VCaP (cell line): ENCODE measurements at regions not wholly inside any gene's neighbourhood (a gene's known extent, or its start where the extent isn't known, plus 50 kb on each side); places are given as distances from the start of the nearest gene placed in this dataset.
"Not testable (repeated sequence)": the region's sequence is repeated elsewhere in the genome, so short reads cannot be mapped to it uniquely, and the experiment has no call there.

ENCODE experiments used
- H3K27ac ChIP-seq: fragments of 450-650 bp; 2 replicates; pipeline ENCODE4 v1.5.1; 2017
- TF ChIP-seq, protein P1 (sequence below): fragments of 450-650 bp; conservative IDR thresholded peaks from 2 replicates; pipeline ENCODE4 v1.5.1; 2017; ENCODE audit warnings: mild to moderate bottlenecking, moderate library complexity

DNA sequence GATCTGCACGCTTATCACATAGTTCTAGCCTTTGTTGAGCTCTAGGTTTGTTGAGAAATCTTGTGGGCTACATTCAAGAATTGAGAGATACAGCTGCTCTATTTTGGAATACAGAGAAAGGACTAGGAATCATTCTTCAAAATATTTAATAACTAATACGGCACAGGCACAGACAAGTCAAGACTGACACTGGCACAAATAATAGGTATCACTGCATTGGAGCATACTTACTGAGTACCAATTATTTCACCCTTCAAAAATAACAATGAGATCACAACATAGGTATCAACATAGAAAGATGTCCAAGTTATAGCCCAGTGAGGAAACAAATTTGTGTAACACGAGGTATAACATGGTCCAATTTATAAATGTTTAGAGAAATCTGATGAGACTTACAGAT, 133.7 kb upstream of the TSC22D2 start:
- TF ChIP-seq, protein P1, sequence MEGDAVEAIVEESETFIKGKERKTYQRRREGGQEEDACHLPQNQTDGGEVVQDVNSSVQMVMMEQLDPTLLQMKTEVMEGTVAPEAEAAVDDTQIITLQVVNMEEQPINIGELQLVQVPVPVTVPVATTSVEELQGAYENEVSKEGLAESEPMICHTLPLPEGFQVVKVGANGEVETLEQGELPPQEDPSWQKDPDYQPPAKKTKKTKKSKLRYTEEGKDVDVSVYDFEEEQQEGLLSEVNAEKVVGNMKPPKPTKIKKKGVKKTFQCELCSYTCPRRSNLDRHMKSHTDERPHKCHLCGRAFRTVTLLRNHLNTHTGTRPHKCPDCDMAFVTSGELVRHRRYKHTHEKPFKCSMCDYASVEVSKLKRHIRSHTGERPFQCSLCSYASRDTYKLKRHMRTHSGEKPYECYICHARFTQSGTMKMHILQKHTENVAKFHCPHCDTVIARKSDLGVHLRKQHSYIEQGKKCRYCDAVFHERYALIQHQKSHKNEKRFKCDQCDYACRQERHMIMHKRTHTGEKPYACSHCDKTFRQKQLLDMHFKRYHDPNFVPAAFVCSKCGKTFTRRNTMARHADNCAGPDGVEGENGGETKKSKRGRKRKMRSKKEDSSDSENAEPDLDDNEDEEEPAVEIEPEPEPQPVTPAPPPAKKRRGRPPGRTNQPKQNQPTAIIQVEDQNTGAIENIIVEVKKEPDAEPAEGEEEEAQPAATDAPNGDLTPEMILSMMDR, result no peak
- H3K27ac ChIP-seq, result no peak overlapping the region

DNA sequence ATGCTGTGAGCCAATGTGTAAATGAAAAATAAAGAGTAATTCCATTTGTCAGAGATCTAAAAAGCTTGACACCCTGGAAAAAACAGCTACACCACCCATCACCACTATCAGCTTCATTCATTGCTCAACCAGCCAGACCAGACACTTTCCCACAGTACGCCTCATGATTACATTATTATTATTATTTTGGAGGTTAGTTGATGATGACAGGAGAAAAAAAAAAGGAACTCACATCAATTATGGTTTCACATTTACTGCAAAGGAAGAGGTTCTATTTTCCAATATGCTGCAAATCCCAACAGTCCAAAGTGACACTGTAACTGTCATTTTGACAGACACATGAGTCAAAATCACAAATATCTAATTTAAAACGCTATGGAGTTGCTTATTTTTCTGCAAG, 134.7 kb upstream of the TSC22D2 start:
- no peak overlapping the region for H3K27ac ChIP-seq
- TF ChIP-seq, protein P1, result no peak

DNA sequence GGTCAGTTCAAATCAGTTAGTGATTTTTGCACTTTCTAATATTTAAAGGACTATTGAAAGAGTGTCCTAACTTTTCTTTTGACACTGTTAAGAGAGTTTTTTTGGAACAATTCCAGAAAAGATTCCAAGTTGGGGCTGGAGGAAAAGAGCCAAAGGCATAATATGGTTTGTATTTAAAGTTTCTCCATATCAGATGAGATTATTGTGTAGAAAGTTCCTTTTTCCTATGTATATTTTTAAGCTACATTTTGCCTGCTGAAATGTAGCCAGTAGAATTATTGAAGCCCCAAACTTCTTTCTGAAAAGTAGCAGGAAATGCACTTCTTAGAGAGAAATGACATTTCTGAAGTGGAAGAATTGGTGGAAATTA, 136.5 kb upstream of the TSC22D2 start:
- H3K27ac ChIP-seq, result no peak overlapping the region
- TF ChIP-seq, protein P1, result no peak

DNA sequence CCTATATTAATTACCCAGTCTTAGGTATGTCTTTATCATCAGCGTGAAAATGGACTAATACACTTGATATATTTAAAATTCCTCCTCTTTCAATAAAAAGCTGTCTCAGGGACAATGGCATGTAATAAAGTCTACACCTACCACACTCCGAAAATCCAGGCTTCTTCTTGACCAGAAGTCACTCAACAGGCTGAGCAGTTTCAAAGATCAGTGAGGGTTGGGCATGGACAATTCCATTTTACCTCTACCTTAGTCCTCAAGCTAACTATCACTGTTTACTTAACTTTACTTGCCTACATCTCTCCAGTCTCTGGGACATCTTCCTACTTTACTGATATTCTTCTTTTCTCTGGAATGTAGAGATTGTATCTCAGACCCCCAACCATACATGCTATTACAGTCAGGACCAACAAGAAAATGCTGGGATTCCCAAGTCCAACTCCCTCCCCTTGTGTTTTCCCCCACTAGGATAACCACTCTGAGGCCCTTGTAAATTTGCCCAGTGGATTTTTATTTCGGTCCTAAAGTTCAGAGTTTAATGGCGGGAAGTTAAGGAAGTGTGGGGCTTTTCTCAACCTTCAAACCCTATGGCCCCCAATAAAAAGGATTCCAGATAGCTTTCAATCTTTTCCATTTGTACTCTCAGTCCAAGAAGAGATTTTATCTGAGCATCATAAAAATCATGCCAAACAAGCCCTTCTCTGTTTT, 137.1 kb upstream of the TSC22D2 start:
- TF ChIP-seq, protein P1, result no peak
- H3K27ac ChIP-seq, result no peak overlapping the region

DNA sequence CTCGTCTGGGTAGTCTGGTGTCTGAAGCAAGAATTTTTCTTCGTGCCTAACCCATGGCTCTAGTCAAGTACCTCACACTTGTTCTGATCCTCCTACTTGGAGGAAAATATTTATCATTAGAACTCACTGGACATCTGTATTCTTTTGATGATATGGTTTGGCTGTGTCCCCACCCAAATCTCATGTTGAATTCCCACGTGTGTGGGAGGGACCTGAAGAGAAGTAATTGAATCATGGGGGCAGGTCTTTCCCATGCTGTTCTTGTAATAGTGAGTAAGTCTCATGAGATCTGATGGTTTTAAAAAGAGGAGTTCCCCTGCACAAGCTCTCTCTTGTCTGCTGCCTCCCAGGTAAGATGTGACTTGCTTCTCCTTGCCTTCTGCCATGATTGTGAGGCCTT, 137.7 kb upstream of the TSC22D2 start:
- H3K27ac ChIP-seq, result not testable (repeated sequence)

DNA sequence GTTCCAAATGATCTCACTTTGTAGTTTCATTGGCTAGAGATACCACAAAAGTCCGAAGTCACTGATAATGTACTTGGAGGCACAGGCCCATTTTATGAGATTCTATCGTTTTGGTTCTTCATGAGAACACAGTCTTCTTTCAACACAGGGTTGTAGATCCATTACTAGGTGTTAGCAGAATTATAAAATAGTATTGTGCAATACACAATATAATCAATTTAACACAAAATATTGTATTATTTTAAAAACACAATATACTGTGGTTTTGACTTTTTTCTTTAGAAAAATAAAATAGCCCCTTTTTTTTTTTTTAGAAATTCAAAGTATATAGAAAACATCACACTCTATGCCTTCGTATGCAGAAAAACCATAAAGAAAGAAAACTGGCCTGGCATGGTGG, 138.6 kb upstream of the TSC22D2 start:
- H3K27ac ChIP-seq, result no peak overlapping the region
- TF ChIP-seq, protein P1, result no peak

DNA sequence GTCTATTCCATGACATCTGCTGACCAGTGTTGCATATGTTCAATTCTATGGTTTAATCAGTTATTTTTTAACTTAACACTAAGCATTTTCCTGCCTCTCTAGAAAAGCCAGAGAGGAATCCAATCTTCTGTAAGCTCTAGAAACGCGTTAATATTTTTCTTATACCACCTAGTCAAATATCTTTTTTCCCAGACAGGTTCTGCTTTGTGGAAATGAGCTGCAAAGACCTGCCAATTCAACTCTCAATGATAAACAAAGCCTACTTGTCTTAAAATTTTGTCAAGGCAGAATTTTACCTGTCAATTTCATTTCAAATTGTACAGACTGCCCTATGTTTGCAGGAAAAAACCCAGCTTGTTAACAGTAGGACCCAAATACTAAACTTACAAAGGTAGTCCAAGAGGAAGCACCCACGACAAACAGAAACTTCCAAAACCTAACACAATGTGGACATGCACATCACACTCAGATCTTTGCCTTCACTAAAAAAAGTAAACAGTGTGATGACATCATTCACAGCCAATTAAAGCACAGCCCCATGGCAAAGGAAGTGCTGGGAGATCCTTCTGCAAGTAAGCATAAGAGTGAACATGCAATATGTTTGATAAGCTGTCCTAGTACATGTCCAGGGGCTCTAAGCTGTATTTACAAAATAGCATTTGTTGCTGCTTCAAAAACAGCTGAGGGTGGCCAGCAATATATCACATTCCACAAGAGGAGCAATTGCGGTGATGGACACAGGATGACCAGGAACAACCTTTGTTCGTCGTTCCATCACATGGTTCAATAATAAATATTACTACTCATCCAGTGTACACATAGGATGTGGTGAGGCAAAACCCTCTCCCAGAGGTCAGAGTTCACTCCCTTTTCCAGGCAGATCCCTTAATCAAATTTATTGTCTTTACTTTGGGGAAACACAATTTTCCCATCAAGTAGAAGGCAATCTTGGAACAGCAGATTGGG, 139.4 kb upstream of the TSC22D2 start:
- TF ChIP-seq, protein P1, result no peak

More for the DNA sequence above, 139.4 kb upstream of the TSC22D2 start:
- no peak overlapping the region; the same call in 1 of the 2 replicates for H3K27ac ChIP-seq
